ENCODE measurements at regions not wholly inside any gene's neighbourhood (a gene's known extent, or its start where the extent isn't known, plus 50 kb on each side); places are given as distances from the start of the nearest gene placed in this dataset.

DNA sequence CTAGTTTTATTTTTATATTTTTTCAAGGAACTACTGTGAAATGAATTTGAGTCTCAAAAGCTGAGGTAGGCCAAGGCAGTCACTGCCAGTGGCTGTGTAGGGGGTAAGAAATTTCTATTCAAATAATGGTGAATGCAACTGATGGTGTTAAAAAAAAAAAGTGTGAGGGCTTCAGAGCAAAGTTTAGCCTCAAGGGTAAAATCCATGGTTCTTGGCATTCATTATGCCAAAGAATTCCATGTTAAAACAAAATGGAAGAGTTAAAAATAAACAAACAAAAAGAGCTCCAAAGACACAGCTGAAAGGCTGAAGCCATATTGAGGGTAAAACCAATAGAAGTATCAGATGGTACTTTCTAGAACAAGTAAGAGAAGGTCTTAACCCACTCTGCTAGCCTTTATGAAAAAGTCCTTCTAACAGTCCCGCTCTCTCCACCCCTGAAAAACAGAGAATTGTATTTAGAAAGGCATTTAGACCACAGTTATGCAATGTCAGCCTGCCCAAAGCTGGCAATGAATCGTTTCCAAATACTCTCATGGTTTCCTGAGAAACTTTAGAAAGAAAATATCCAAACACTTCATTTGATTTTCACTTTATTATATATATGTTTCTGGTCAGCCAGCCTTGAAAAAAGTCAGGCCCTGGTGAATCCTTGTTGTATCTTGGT lies 158.4 kb upstream of the GMNC start:
- TF ChIP-seq CTCF (IDR thresholded peaks at IDR 0.05; ENCODE audit: low read length): no peak
- TF ChIP-seq EZH2phosphoT487 (IDR thresholded peaks at IDR 0.05; ENCODE audit: low read length): no peak
- TF ChIP-seq EZH2 (optimal IDR thresholded peaks at IDR 0.05; ENCODE audit: low read depth, low read length): no peak
